ENCODE measurements at regions not wholly inside any gene's neighbourhood (a gene's known extent, or its start where the extent isn't known, plus 50 kb on each side); places are given as distances from the start of the nearest gene placed in this dataset.

DNA sequence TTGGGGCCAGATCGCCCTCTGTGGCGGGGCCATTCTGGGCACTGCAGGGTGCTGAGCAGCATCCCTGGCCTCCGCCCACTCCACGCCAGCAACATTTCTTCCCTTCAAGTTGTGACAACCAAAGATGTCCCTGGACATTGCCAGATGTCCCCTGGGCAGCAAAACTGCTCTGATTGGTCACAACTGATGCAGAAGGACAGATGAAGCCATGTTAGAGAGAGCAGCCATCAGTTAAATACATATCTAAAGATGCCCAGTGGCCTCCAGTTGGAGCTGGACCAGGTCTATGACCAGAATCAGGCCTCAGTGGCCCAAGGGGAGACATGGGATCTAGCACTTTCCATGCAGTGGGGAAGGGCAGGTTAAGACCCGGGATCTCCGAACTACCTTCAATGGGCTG is 125.7 kb downstream of the PTPRS start:
- Histone ChIP-seq H3K4me1 (ENCODE audit: insufficient read depth, low read length) (no peaks in the 10 kb centered on the region), H2BK15ac (ENCODE audit: low read depth, low read length) (no peak overlapping the region), H4K5ac (ENCODE audit: insufficient read length, low read depth, low read length) (no peak overlapping the region), H3T11ph (ENCODE audit: low read length) (no peak overlapping the region), H4K20me1 (ENCODE audit: control insufficient read depth, insufficient read depth, insufficient read length) (peaks cover under 1% of the 10 kb centered on the region), H3K18ac (ENCODE audit: insufficient read length, low read depth, low read length) (no peak overlapping the region), H3K14ac (ENCODE audit: insufficient read depth, low read length) (no peak overlapping the region), H3K9ac (ENCODE audit: extremely low read depth, insufficient read length, low read length) (no peak overlapping the region), H2BK120ac (ENCODE audit: low read depth, low read length, poor library complexity, severe bottlenecking) (no peak overlapping the region), H3K9me3 (ENCODE audit: control insufficient read depth, low read depth, low read length) (no peaks in the 10 kb centered on the region), H3K27me3 (ENCODE audit: insufficient read depth, low read length) (no peaks in the 10 kb centered on the region), H2BK20ac (ENCODE audit: low read depth, low read length, poor library complexity, severe bottlenecking) (no peak overlapping the region), H3K4ac (ENCODE audit: low read depth, low read length) (no peak overlapping the region), H3K4me2 (ENCODE audit: insufficient read depth, insufficient read length, low read length) (no peak overlapping the region), H3K79me1 (ENCODE audit: insufficient read depth, low read depth, low read length, poor library complexity, severe bottlenecking) (no peaks in the 10 kb centered on the region), H3K27ac (ENCODE audit: insufficient read length, low read depth, low read length) (no peak overlapping the region), H3K56ac (ENCODE audit: insufficient read length, low read depth, low read length) (no peak overlapping the region), H4K91ac (ENCODE audit: insufficient read length, low read depth, low read length) (no peak overlapping the region), H2BK5ac (ENCODE audit: insufficient read length, low read length) (no peak overlapping the region), H3K23me2 (ENCODE audit: insufficient read length, low read depth, low read length, poor library complexity, severe bottlenecking) (peaks cover 2% of the 10 kb centered on the region), H4K8ac (replicated peaks; ENCODE audit: insufficient read length, low read depth, low read length) (no peak overlapping the region), H2AK5ac (ENCODE audit: insufficient read length, low read length) (no peak overlapping the region), H2AFZ (ENCODE audit: low read length) (no peak overlapping the region), H3K23ac (ENCODE audit: insufficient read length, low read depth, low read length) (no peak overlapping the region), H3K79me2 (ENCODE audit: insufficient read depth, low read length) (no peaks in the 10 kb centered on the region), H2BK12ac (ENCODE audit: insufficient read length, low read depth, low read length) (no peak overlapping the region)
- TF ChIP-seq, protein P1, sequence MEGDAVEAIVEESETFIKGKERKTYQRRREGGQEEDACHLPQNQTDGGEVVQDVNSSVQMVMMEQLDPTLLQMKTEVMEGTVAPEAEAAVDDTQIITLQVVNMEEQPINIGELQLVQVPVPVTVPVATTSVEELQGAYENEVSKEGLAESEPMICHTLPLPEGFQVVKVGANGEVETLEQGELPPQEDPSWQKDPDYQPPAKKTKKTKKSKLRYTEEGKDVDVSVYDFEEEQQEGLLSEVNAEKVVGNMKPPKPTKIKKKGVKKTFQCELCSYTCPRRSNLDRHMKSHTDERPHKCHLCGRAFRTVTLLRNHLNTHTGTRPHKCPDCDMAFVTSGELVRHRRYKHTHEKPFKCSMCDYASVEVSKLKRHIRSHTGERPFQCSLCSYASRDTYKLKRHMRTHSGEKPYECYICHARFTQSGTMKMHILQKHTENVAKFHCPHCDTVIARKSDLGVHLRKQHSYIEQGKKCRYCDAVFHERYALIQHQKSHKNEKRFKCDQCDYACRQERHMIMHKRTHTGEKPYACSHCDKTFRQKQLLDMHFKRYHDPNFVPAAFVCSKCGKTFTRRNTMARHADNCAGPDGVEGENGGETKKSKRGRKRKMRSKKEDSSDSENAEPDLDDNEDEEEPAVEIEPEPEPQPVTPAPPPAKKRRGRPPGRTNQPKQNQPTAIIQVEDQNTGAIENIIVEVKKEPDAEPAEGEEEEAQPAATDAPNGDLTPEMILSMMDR (conservative IDR thresholded peaks at IDR 0.05) = no peak
- Mint-ChIP-seq H3K4me1 (no peaks in the 10 kb centered on the region; a peak in 1 of 4 replicates), H3K4me3 (no peak overlapping the region), H3K27ac (no peak overlapping the region; a peak in 1 of 7 replicates), H3K27me3 (ENCODE audit: low read depth) (no peaks in the 10 kb centered on the region), H3K9me3 (peaks cover 0 to 6% of the 10 kb centered on the region in 2 experiments; a peak in 3 of 5 replicates), H3K36me3 (ENCODE audit: insufficient read depth in 1 of 3, low read depth in 3 of 3) (peaks cover 0 to 72% (median 38%) of the 10 kb centered on the region in 3 experiments; a peak in 6 of 7 replicates)
- WGBS (ENCODE audit: extremely low coverage, insufficient read length, low lambda C conversion rate) = no CpG with 5 or more reads among the region's 6 CpGs
- DNase-seq = no peak
